OCI-LY7 (cell line): ENCODE measurements at regions not wholly inside any gene's neighbourhood (a gene's known extent, or its start where the extent isn't known, plus 50 kb on each side); places are given as distances from the start of the nearest gene placed in this dataset.

Experiments
- BruUV-seq: library from RNA; stranded (reverse); fragments of 400-500 nt; replicated peaks from 2 replicates; lab custom pipeline; 2021; lab: Mats Ljungman, UMichigan
- CTCF ChIA-PET: fragments of 300-600 bp; sonication (Branson Sonifier 250); formaldehyde crosslinking; loops from one replicate; lab custom pipeline; 2022; ENCODE audit warnings: antibody characterized with exemption; ENCODE audit not compliant: unreplicated experiment; lab: Charles Lee
- POLR2A ChIA-PET: fragments of 300-600 bp; sonication (Branson Sonifier 250); formaldehyde crosslinking; loops from one replicate; lab custom pipeline; 2022; ENCODE audit warnings: antibody characterized with exemption; lab: Charles Lee
- DNase-seq: peaks from one replicate; pipeline ENCODE4 v3.0.0-alpha.2; 2015; ENCODE audit warnings: low spot score
- H2AFZ ChIP-seq: fragments of 200-600 bp; sonication (generic), shearing (Covaris generic); 2 replicates; pipeline ENCODE4 v1.6.1; 2014; ENCODE audit warnings: mild to moderate bottlenecking, antibody characterized with exemption, low read length, moderate library complexity
- H3K27ac ChIP-seq: fragments of 200-600 bp; sonication (generic); 2 replicates; pipeline ENCODE4 v1.5.1; 2014; ENCODE audit warnings: mixed run types, low read depth, mild to moderate bottlenecking, moderate library complexity, low read length, inconsistent platforms; ENCODE audit not compliant: poor library complexity, severe bottlenecking
- H3K36me3 ChIP-seq: fragments of 200-600 bp; sonication (generic); 2 replicates; pipeline ENCODE4 v1.6.1; 2014; ENCODE audit warnings: mild to moderate bottlenecking, antibody characterized with exemption, low read length, moderate library complexity, mixed read lengths; ENCODE audit not compliant: insufficient read depth
- H3K4me1 ChIP-seq: fragments of 200-600 bp; sonication (generic); 2 replicates; pipeline ENCODE4 v1.5.1; 2014; ENCODE audit warnings: mild to moderate bottlenecking, low read length; ENCODE audit not compliant: insufficient read depth, poor library complexity, severe bottlenecking
- H3K4me2 ChIP-seq: fragments of 200-600 bp; sonication (generic); 2 replicates; pipeline ENCODE4 v1.6.1; 2014; ENCODE audit warnings: mild to moderate bottlenecking, low read length
- H3K4me3 ChIP-seq: fragments of 200-600 bp; sonication (generic); 2 replicates; pipeline ENCODE4 v1.5.1; 2014; ENCODE audit warnings: mild to moderate bottlenecking, low read depth, low read length; ENCODE audit not compliant: poor library complexity, severe bottlenecking
- H3K79me2 ChIP-seq: fragments of 200-600 bp; sonication (generic); 2 replicates; pipeline ENCODE4 v1.6.1; 2016; ENCODE audit warnings: low read depth, mild to moderate bottlenecking, low read length, moderate library complexity, mixed read lengths; ENCODE audit not compliant: insufficient read depth
- H3K9me2 ChIP-seq: fragments of 200-600 bp; sonication (generic); 2 replicates; pipeline ENCODE4 v1.6.1; 2016; ENCODE audit warnings: mild to moderate bottlenecking, low read length, mixed read lengths; ENCODE audit not compliant: insufficient read depth
- H3K9me3 ChIP-seq: fragments of 200-600 bp; sonication (generic); 2 replicates; pipeline ENCODE4 v1.6.1; 2014; ENCODE audit warnings: mild to moderate bottlenecking, mixed run types, low read length, mixed read lengths
- H4K20me1 ChIP-seq: fragments of 200-600 bp; sonication (generic); 2 replicates; pipeline ENCODE4 v1.6.1; 2014; ENCODE audit warnings: mild to moderate bottlenecking, antibody characterized with exemption, low read length, moderate library complexity, mixed read lengths; ENCODE audit not compliant: insufficient read depth
- CTCF ChIP-seq: fragments of 200-600 bp; sonication (generic); conservative IDR thresholded peaks from 2 replicates; pipeline ENCODE4 v1.5.1; 2014; ENCODE audit warnings: mild to moderate bottlenecking, antibody characterized with exemption, low read length, moderate library complexity, mixed read lengths
- EZH2phosphoT487 ChIP-seq: fragments of 200-600 bp; sonication (generic); IDR thresholded peaks from 2 replicates; pipeline ENCODE4 v1.6.1; 2018; ENCODE audit warnings: low read depth, borderline replicate concordance, mild to moderate bottlenecking, mixed run types, antibody characterized with exemption, low read length, moderate library complexity, mixed read lengths
- intact Hi-C: fragments of 100-400 bp; cut with micrococcal nuclease; formaldehyde crosslinking; loops from one replicate; pipeline ENCODE4 v1.10.0; 2022; ENCODE audit not compliant: unreplicated experiment

GRCh38 chr12:46930101-46930500 is 104.3 kb upstream of the SLC38A4 start:
- H3K4me1 ChIP-seq: no peaks in the 10 kb centered on the region
- H3K27ac ChIP-seq: no peak overlapping the region
- DNase-seq: no peak
- no peak overlapping the region for H2AFZ ChIP-seq
- TF ChIP-seq EZH2phosphoT487 (no peak), CTCF (no peak)
- no peaks in the 10 kb centered on the region for H4K20me1 ChIP-seq
- no peaks in the 10 kb centered on the region for H3K9me3 ChIP-seq
- H3K36me3 ChIP-seq: no peaks in the 10 kb centered on the region
- no peaks in the 10 kb centered on the region for H3K9me2 ChIP-seq
- H3K4me3 ChIP-seq: no peak overlapping the region
- intact Hi-C loops: no loop called here
- no TSS peak for BruUV-seq
- ChIA-PET POLR2A (interaction anchor here (0.6 to 0.7 kb wide), 2 partner anchors 340 to 631 kb away, joined by 3 read pairs; no protein-coding TSS in a partner anchor), CTCF (no interaction called here)
- H3K4me2 ChIP-seq: no peak overlapping the region
- no peaks in the 10 kb centered on the region for H3K79me2 ChIP-seq

- Histone ChIP-seq H3K9me3 (no peaks in the 10 kb centered on the region), H2AFZ (no peak overlapping the region), H3K27ac (no peak overlapping the region), H4K20me1 (no peaks in the 10 kb centered on the region), H3K79me2 (no peaks in the 10 kb centered on the region), H3K4me1 (no peaks in the 10 kb centered on the region), H3K4me3 (no peak overlapping the region), H3K36me3 (no peaks in the 10 kb centered on the region), H3K4me2 (no peak overlapping the region), H3K9me2 (no peaks in the 10 kb centered on the region)
- DNase-seq: peak; percentile 7
- CTCF ChIA-PET: no interaction called here
- peak; percentile 49 for TF ChIP-seq CTCF
- TF ChIP-seq EZH2phosphoT487: no peak
- intact Hi-C loops: no loop called here
- POLR2A ChIA-PET: interaction anchor here (0.8 kb wide), 1 partner anchor 16 kb away, joined by 3 read pairs; no protein-coding TSS in a partner anchor
- no TSS peak for BruUV-seq
Measured at GRCh38 chr12:46933947-46934346, 108.2 kb upstream of the SLC38A4 start.

GRCh38 chr12:46934374-46935111 is 108.7 kb upstream of the SLC38A4 start:
- intact Hi-C loops: no loop called here
- Histone ChIP-seq H3K27ac (no peak overlapping the region), H3K4me1 (no peaks in the 10 kb centered on the region), H4K20me1 (no peaks in the 10 kb centered on the region), H2AFZ (no peak overlapping the region), H3K9me2 (no peaks in the 10 kb centered on the region), H3K9me3 (no peaks in the 10 kb centered on the region), H3K36me3 (no peaks in the 10 kb centered on the region), H3K4me2 (no peak overlapping the region), H3K4me3 (no peak overlapping the region), H3K79me2 (no peaks in the 10 kb centered on the region)
- POLR2A ChIA-PET: no interaction called here
- TF ChIP-seq CTCF: 0 out of 2 replicates have a peak, but pooled peaks have one; percentile 6
- TF ChIP-seq EZH2phosphoT487: no peak
- CTCF ChIA-PET: no interaction called here
- no peak for DNase-seq
- no TSS peak for BruUV-seq
